Prostate gland (tissue), 2 donors: ENCODE measurements at regions not wholly inside any gene's neighbourhood (a gene's known extent, or its start where the extent isn't known, plus 50 kb on each side); places are given as distances from the start of the nearest gene placed in this dataset.

ENCODE experiments used
- DNase-seq: peaks from one replicate; pipeline ENCODE4 v3.0.0-alpha.2; 2019; ENCODE audit warnings: low spot score
- H3K27ac ChIP-seq, 2 donors: fragments of 200-600 bp; sonication (generic); 2 replicates each; pipeline ENCODE4 v1.5.1; 2017 to 2019
- H3K27me3 ChIP-seq: fragments of 200-600 bp; sonication (generic); replicated peaks from 2 replicates; pipeline ENCODE4 v1.5.1; 2019; ENCODE audit not compliant: insufficient read depth
- H3K36me3 ChIP-seq, 2 donors: fragments of 200-600 bp; sonication (generic); 1 replicate in 1 of 2; 2 replicates in 1 of 2; pipeline versions ENCODE4 v1.5.1 to v1.8.1; 2017 to 2019
- H3K4me1 ChIP-seq: fragments of 200-600 bp; sonication (generic); replicated peaks from 2 replicates; pipeline ENCODE4 v1.5.1; 2019
- H3K4me3 ChIP-seq, 2 donors: fragments of 200-600 bp; sonication (generic); 2 replicates each; pipeline ENCODE4 v1.5.1; 2017 to 2019
- H3K9me3 ChIP-seq: fragments of 200-600 bp; sonication (generic); 2 replicates; pipeline ENCODE4 v1.5.1; 2017
- CTCF ChIP-seq, 4 experiments: fragments of 200-600 bp in 2 of 4; fragments of 450-650 bp in 2 of 4; sonication (generic) in 2 of 4; IDR thresholded peaks; 1 replicate in 3 of 4; 2 replicates in 1 of 4; pipeline ENCODE4 v1.5.1; 2016 to 2019; ENCODE audit warnings: antibody characterized with exemption in 4 of 4, mild to moderate bottlenecking in 2 of 4, moderate library complexity in 2 of 4
- POLR2A ChIP-seq: fragments of 450-650 bp; IDR thresholded peaks from one replicate; pipeline ENCODE4 v1.6.1; 2016; ENCODE audit warnings: antibody characterized with exemption, mild to moderate bottlenecking
- POLR2AphosphoS5 ChIP-seq: sonication (generic); formaldehyde crosslinking; IDR thresholded peaks from one replicate; pipeline ENCODE4 v1.6.1; 2017; ENCODE audit warnings: antibody characterized with exemption
- WGBS: methylation state at CpG from one replicate; pipeline ENCODE4 v1.1.5; 2018; 5-methylcytosine and 5-hydroxymethylcytosine counted together
- intact Hi-C: fragments of 100-400 bp; cut with DNase I; formaldehyde crosslinking; loops from one replicate; pipeline ENCODE4 v1.14.2; 2022

GRCh38 chr4:3713346-3713745 lies 52.8 kb upstream of the ADRA2C start:
- 80% methylated on average over 7 of the region's 7 CpGs for whole genome bisulfite sequencing
- Histone ChIP-seq H3K27ac (no peak overlapping the region), H3K27me3 (no peaks in the 10 kb centered on the region), H3K36me3 (no peaks in the 10 kb centered on the region), H3K4me1 (no peaks in the 10 kb centered on the region), H3K9me3 (no peaks in the 10 kb centered on the region), H3K4me3 (no peak overlapping the region)
- intact Hi-C loops = no loop called here
- no peak for TF ChIP-seq POLR2A
- no peak for TF ChIP-seq POLR2AphosphoS5
- no peak for TF ChIP-seq CTCF (IDR thresholded peaks at IDR 0.05)
- no peak for DNase-seq

GRCh38 chr4:3712936-3713335 lies 53.2 kb upstream of the ADRA2C start:
- intact Hi-C loops = no loop called here
- H3K9me3 ChIP-seq = no peaks in the 10 kb centered on the region
- no peak overlapping the region for H3K4me3 ChIP-seq
- H3K27me3 ChIP-seq = no peaks in the 10 kb centered on the region
- 87% methylated on average over 20 of the region's 20 CpGs for WGBS
- DNase-seq = no peak
- TF ChIP-seq CTCF (IDR thresholded peaks at IDR 0.05) = no peak
- TF ChIP-seq POLR2A = no peak
- TF ChIP-seq POLR2AphosphoS5 = no peak
- H3K4me1 ChIP-seq = no peaks in the 10 kb centered on the region
- H3K27ac ChIP-seq = no peak overlapping the region
- H3K36me3 ChIP-seq = no peaks in the 10 kb centered on the region

GRCh38 chr4:3712112-3712805 lies 53.9 kb upstream of the ADRA2C start:
- H3K36me3 ChIP-seq = no peaks in the 10 kb centered on the region
- no peak for TF ChIP-seq POLR2AphosphoS5
- no peak for TF ChIP-seq POLR2A
- TF ChIP-seq CTCF (IDR thresholded peaks at IDR 0.05) = no peak
- intact Hi-C loops = no loop called here
- H3K4me1 ChIP-seq = no peaks in the 10 kb centered on the region
- no peaks in the 10 kb centered on the region for H3K9me3 ChIP-seq
- 80% methylated on average over 12 of the region's 12 CpGs for WGBS
- no peak overlapping the region for H3K27ac ChIP-seq
- H3K4me3 ChIP-seq = no peak overlapping the region
- DNase-seq = no peak
- H3K27me3 ChIP-seq = no peaks in the 10 kb centered on the region

GRCh38 chr4:3711183-3712111 lies 54.7 kb upstream of the ADRA2C start:
- Histone ChIP-seq H3K9me3 (no peaks in the 10 kb centered on the region), H3K4me3 (no peak overlapping the region), H3K27me3 (no peaks in the 10 kb centered on the region), H3K4me1 (no peaks in the 10 kb centered on the region), H3K36me3 (no peaks in the 10 kb centered on the region), H3K27ac (no peak overlapping the region)
- intact Hi-C loops = no loop called here
- no peak for DNase-seq
- WGBS = 81% methylated on average over 35 of the region's 35 CpGs
- no peak for TF ChIP-seq POLR2AphosphoS5
- no peak for TF ChIP-seq POLR2A
- TF ChIP-seq CTCF (IDR thresholded peaks at IDR 0.05) = no peak
